Endodermal cell (in vitro differentiated cells): ENCODE measurements at regions not wholly inside any gene's neighbourhood (a gene's known extent, or its start where the extent isn't known, plus 50 kb on each side); places are given as distances from the start of the nearest gene placed in this dataset.
"Not testable (repeated sequence)": the region's sequence is repeated elsewhere in the genome, so short reads cannot be mapped to it uniquely, and the experiment has no call there.

Experiments
- DNase-seq: peaks from one replicate; pipeline ENCODE4 v3.0.0-alpha.2; 2017
- H3K27ac ChIP-seq: 2 replicates; pipeline ENCODE4 v1.5.1; 2013; ENCODE audit warnings: mild to moderate bottlenecking, low read depth, low read length, moderate library complexity
- H3K27me3 ChIP-seq: 2 replicates; pipeline ENCODE4 v1.6.1; 2013; ENCODE audit warnings: mild to moderate bottlenecking, low read length, moderate library complexity; ENCODE audit not compliant: insufficient read depth, control insufficient read depth, poor library complexity, severe bottlenecking
- H3K36me3 ChIP-seq: 2 replicates; pipeline ENCODE4 v1.7.0; 2013; ENCODE audit warnings: mild to moderate bottlenecking, low read length, moderate library complexity; ENCODE audit not compliant: control insufficient read depth, insufficient read depth
- H3K4me1 ChIP-seq: one replicate; pipeline ENCODE4 v1.7.0; 2013; ENCODE audit warnings: low read length; ENCODE audit not compliant: control insufficient read depth, insufficient read depth
- H3K4me3 ChIP-seq: 2 replicates; pipeline ENCODE4 v1.5.1; 2013; ENCODE audit warnings: mild to moderate bottlenecking, low read length, moderate library complexity
- H3K9ac ChIP-seq: 2 replicates; pipeline ENCODE4 v1.6.1; 2013; ENCODE audit warnings: mild to moderate bottlenecking, low read length, moderate library complexity; ENCODE audit not compliant: poor library complexity, severe bottlenecking; ENCODE audit errors: extremely low read depth
- H3K9me3 ChIP-seq: 2 replicates; pipeline ENCODE4 v1.6.1; 2013; ENCODE audit warnings: mild to moderate bottlenecking, low read length, moderate library complexity; ENCODE audit not compliant: control insufficient read depth
- H3K27ac Mint-ChIP-seq: 2 replicates; pipeline ENCODE4 v1.8.0; 2020; ENCODE audit warnings: mixed read lengths
- H3K27me3 Mint-ChIP-seq: 2 replicates; pipeline ENCODE4 v1.8.0; 2021; ENCODE audit warnings: mild to moderate bottlenecking, mixed read lengths; ENCODE audit not compliant: insufficient read depth
- H3K36me3 Mint-ChIP-seq: 2 replicates; pipeline ENCODE4 v1.8.0; 2020; ENCODE audit warnings: low read depth, mixed read lengths
- H3K4me1 Mint-ChIP-seq: 2 replicates; pipeline ENCODE4 v1.8.0; 2020; ENCODE audit warnings: mixed read lengths
- H3K4me3 Mint-ChIP-seq: 2 replicates; pipeline ENCODE4 v1.8.0; 2020; ENCODE audit warnings: mild to moderate bottlenecking, moderate library complexity, mixed read lengths
- H3K9me3 Mint-ChIP-seq: 2 replicates; pipeline ENCODE4 v1.8.0; 2020; ENCODE audit warnings: mild to moderate bottlenecking, mixed read lengths
- WGBS, 2 experiments: methylation state at CpG; one replicate each; pipeline versions ENCODE4 v1.1.5 to v1.1.7; 2013; ENCODE audit warnings: missing lambda C conversion rate in 2 of 2, mixed read lengths in 1 of 2; ENCODE audit not compliant: insufficient coverage in 1 of 2, insufficient read length in 1 of 2; 5-methylcytosine and 5-hydroxymethylcytosine counted together
- TF ChIP-seq, protein P1 (sequence below): fragments of 200-600 bp; sonication (generic); conservative IDR thresholded peaks from 2 replicates; pipeline ENCODE4 v1.5.0; 2021; ENCODE audit warnings: antibody characterized with exemption, mild to moderate bottlenecking

- Histone ChIP-seq H3K9ac (no peak overlapping the region), H3K4me1 (peaks cover 15% of the 10 kb centered on the region), H3K9me3 (no peaks in the 10 kb centered on the region), H3K27me3 (no peaks in the 10 kb centered on the region), H3K36me3 (no peaks in the 10 kb centered on the region), H3K27ac (no peak overlapping the region), H3K4me3 (no peak overlapping the region)
- Mint-ChIP-seq H3K27me3 (no peaks in the 10 kb centered on the region), H3K4me3 (no peak overlapping the region), H3K27ac (no peak overlapping the region), H3K36me3 (peaks cover 3% of the 10 kb centered on the region), H3K4me1 (peaks cover 21% of the 10 kb centered on the region), H3K9me3 (peaks cover 4% of the 10 kb centered on the region)
- no peak for DNase-seq
- TF ChIP-seq, protein P1, sequence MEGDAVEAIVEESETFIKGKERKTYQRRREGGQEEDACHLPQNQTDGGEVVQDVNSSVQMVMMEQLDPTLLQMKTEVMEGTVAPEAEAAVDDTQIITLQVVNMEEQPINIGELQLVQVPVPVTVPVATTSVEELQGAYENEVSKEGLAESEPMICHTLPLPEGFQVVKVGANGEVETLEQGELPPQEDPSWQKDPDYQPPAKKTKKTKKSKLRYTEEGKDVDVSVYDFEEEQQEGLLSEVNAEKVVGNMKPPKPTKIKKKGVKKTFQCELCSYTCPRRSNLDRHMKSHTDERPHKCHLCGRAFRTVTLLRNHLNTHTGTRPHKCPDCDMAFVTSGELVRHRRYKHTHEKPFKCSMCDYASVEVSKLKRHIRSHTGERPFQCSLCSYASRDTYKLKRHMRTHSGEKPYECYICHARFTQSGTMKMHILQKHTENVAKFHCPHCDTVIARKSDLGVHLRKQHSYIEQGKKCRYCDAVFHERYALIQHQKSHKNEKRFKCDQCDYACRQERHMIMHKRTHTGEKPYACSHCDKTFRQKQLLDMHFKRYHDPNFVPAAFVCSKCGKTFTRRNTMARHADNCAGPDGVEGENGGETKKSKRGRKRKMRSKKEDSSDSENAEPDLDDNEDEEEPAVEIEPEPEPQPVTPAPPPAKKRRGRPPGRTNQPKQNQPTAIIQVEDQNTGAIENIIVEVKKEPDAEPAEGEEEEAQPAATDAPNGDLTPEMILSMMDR: no peak
- WGBS, 2 experiments: 100% methylated on average over 1 of the region's 1 CpG
Observed at GRCh38 chr13:62377838-62378237, 962.2 kb upstream of the PCDH20 start.

GRCh38 chr13:62375653-62376052 is 960.0 kb upstream of the PCDH20 start:
- Mint-ChIP-seq H3K4me1 (peaks cover 24% of the 10 kb centered on the region), H3K27ac (no peak overlapping the region), H3K27me3 (no peaks in the 10 kb centered on the region), H3K36me3 (peaks cover 3% of the 10 kb centered on the region), H3K9me3 (peaks cover 4% of the 10 kb centered on the region), H3K4me3 (no peak overlapping the region)
- Histone ChIP-seq H3K9me3 (no peaks in the 10 kb centered on the region), H3K9ac (no peak overlapping the region), H3K4me1 (peaks cover 15% of the 10 kb centered on the region), H3K27ac (no peak overlapping the region), H3K36me3 (no peaks in the 10 kb centered on the region), H3K4me3 (no peak overlapping the region), H3K27me3 (no peaks in the 10 kb centered on the region)
- TF ChIP-seq, protein P1: no peak
- WGBS, 2 experiments: 92% methylated on average over 2 of the region's 2 CpGs; no CpG with 5 or more reads in 1 of the 2 experiments
- DNase-seq: no peak

GRCh38 chr13:62371737-62372136 is 956.1 kb upstream of the PCDH20 start:
- WGBS, 2 experiments: 88% methylated on average over 1 of the region's 2 CpGs; no CpG with 5 or more reads in 1 of the 2 experiments
- H3K27me3 ChIP-seq: no peaks in the 10 kb centered on the region

GRCh38 chr13:62367971-62368370 is 952.3 kb upstream of the PCDH20 start:
- 94% methylated on average over 3 of the region's 3 CpGs; no CpG with 5 or more reads in 1 of the 2 experiments for WGBS, 2 experiments
- not testable (repeated sequence) for H3K36me3 Mint-ChIP-seq, H3K4me1 ChIP-seq, H3K27me3 Mint-ChIP-seq, H3K9ac ChIP-seq, DNase-seq, H3K9me3 ChIP-seq, H3K27ac Mint-ChIP-seq, H3K36me3 ChIP-seq, H3K4me3 Mint-ChIP-seq, H3K27ac ChIP-seq, H3K27me3 ChIP-seq, H3K4me3 ChIP-seq, H3K4me1 Mint-ChIP-seq
- H3K9me3 Mint-ChIP-seq: peaks cover 14% of the 10 kb centered on the region

More at GRCh38 chr13:62371737-62372136, 956.1 kb upstream of the PCDH20 start:
- TF ChIP-seq, protein P1: no peak
- Histone ChIP-seq H3K4me1 (peaks cover 15% of the 10 kb centered on the region), H3K27ac (no peak overlapping the region), H3K36me3 (no peaks in the 10 kb centered on the region), H3K9me3 (peaks cover 7% of the 10 kb centered on the region), H3K4me3 (no peak overlapping the region), H3K9ac (no peak overlapping the region)
- no peaks in the 10 kb centered on the region for H3K27me3 Mint-ChIP-seq
- no peak overlapping the region for H3K27ac Mint-ChIP-seq
- no peak overlapping the region for H3K4me3 Mint-ChIP-seq
- peaks cover 2% of the 10 kb centered on the region for H3K36me3 Mint-ChIP-seq
- no peak for DNase-seq
- H3K9me3 Mint-ChIP-seq: peaks cover 14% of the 10 kb centered on the region
- peaks cover 24% of the 10 kb centered on the region for H3K4me1 Mint-ChIP-seq
